Activated B cell treated with CpG ODN at 0.5 μM for 24 hours (primary cell): ENCODE measurements at regions not wholly inside any gene's neighbourhood (a gene's known extent, or its start where the extent isn't known, plus 50 kb on each side); places are given as distances from the start of the nearest gene placed in this dataset.
"Not testable (repeated sequence)": the region's sequence is repeated elsewhere in the genome, so short reads cannot be mapped to it uniquely, and the experiment has no call there.

Source experiments
- ATAC-seq: fragments of 200-7000 bp; cut with Tn5 transposase; one replicate; pipeline ENCODE4 v1.10.0; 2021; ENCODE audit warnings: low read depth, mild to moderate bottlenecking, moderate library complexity
- CTCF ChIA-PET: fragments of 350-600 bp; sonication (Branson Sonifier 250); formaldehyde crosslinking; loops from one replicate; lab custom pipeline; 2021; ENCODE audit warnings: antibody characterized with exemption; lab: Charles Lee
- POLR2A ChIA-PET: fragments of 350-600 bp; sonication (Branson Sonifier 250); formaldehyde crosslinking; loops from one replicate; lab custom pipeline; 2021; ENCODE audit warnings: antibody characterized with exemption; lab: Charles Lee
- DNase-seq: peaks from one replicate; pipeline ENCODE4 v3.0.0; 2022
- H3K27ac Mint-ChIP-seq: one replicate; pipeline ENCODE4 v1.8.0; 2020; ENCODE audit warnings: mixed read lengths
- H3K27me3 Mint-ChIP-seq: one replicate; pipeline ENCODE4 v1.8.0; 2021; ENCODE audit warnings: mixed read lengths
- H3K36me3 Mint-ChIP-seq: one replicate; pipeline ENCODE4 v1.8.0; 2021; ENCODE audit warnings: low read depth, mixed read lengths
- H3K4me1 Mint-ChIP-seq: one replicate; pipeline ENCODE4 v1.8.0; 2021; ENCODE audit warnings: mixed read lengths
- H3K4me3 Mint-ChIP-seq: one replicate; pipeline ENCODE4 v1.8.0; 2020; ENCODE audit warnings: mild to moderate bottlenecking, mixed read lengths
- H3K9me3 Mint-ChIP-seq: one replicate; pipeline ENCODE4 v1.8.0; 2020; ENCODE audit warnings: mixed read lengths
- CTCF ChIP-seq: fragments of 200-600 bp; IDR thresholded peaks from one replicate; pipeline ENCODE4 v1.8.0; 2022; ENCODE audit warnings: antibody characterized with exemption, mild to moderate bottlenecking
- intact Hi-C: fragments of 100-400 bp; cut with micrococcal nuclease; formaldehyde crosslinking; loops from one replicate; pipeline ENCODE4 v1.15.1; 2024

GRCh38 chrX:23511793-23512192 lies 155.5 kb upstream of the PRDX4 start:
- TF ChIP-seq CTCF: no peak
- intact Hi-C loops: no loop called here
- Mint-ChIP-seq H3K9me3 (peaks cover 8% of the 10 kb centered on the region), H3K27ac (no peak overlapping the region), H3K4me1 (no peaks in the 10 kb centered on the region), H3K36me3 (no peaks in the 10 kb centered on the region), H3K4me3 (no peak overlapping the region), H3K27me3 (no peaks in the 10 kb centered on the region)
- ChIA-PET CTCF (no interaction called here), POLR2A (no interaction called here)
- ATAC-seq (no peak), DNase-seq (no peak)

GRCh38 chrX:23513121-23513520 lies 154.2 kb upstream of the PRDX4 start:
- no peaks in the 10 kb centered on the region for H3K4me1 Mint-ChIP-seq
- no peaks in the 10 kb centered on the region for H3K36me3 Mint-ChIP-seq

DNA sequence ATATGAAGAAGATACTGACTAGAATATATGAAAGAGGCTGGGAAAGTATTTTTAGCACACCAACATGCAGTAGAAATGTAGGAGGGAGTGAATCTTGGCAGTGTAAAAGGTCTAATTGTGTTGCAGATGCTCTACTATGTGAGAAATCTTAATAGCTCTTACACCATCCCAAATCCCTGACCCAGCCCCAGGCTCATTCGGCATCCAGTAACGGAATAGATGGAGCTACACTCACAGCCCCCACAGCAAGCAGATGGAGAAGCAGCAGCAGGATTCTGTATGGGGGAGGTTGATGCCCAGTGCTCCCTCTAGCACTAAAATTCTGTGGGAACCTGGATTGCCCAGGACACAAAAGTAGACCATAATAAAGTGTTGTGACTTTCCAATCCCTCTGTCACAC lies 153.2 kb upstream of the PRDX4 start:
- H3K4me1 Mint-ChIP-seq: no peaks in the 10 kb centered on the region
- TF ChIP-seq CTCF: no peak
- ChIA-PET CTCF (no interaction called here), POLR2A (no interaction called here)
- H3K36me3 Mint-ChIP-seq: no peaks in the 10 kb centered on the region
- H3K4me3 Mint-ChIP-seq: no peak overlapping the region
- H3K27me3 Mint-ChIP-seq: no peaks in the 10 kb centered on the region
- no peak overlapping the region for H3K27ac Mint-ChIP-seq
- DNase-seq (no peak), ATAC-seq (no peak)
- H3K9me3 Mint-ChIP-seq: peaks cover under 1% of the 10 kb centered on the region
- intact Hi-C loops: no loop called here

More at GRCh38 chrX:23513121-23513520, 154.2 kb upstream of the PRDX4 start:
- ATAC-seq (no peak), DNase-seq (no peak)
- Mint-ChIP-seq H3K9me3 (peaks cover 8% of the 10 kb centered on the region), H3K27me3 (no peaks in the 10 kb centered on the region), H3K4me3 (no peak overlapping the region), H3K27ac (no peak overlapping the region)
- intact Hi-C loops: no loop called here
- no peak for TF ChIP-seq CTCF
- ChIA-PET POLR2A (no interaction called here), CTCF (no interaction called here)

DNA sequence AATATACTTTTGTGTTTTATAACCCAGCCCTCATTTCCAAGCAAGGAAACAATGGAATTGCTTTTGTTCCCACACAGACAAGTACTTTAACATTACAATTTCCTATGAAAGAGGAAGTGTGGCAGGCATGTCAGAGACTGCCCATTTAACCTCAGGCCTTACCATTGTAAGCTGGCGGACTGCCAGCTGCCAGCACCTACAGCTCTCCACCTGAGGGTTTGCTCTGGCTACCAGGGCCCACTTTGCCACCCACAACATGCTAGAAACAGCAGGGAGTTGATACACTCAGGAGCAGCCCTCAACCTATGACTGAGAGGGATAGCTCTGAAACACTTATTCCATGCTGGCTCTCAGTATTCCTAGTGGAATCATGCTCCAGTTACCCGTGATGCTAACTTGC lies 152.3 kb upstream of the PRDX4 start:
- ATAC-seq: no peak
- Mint-ChIP-seq H3K27me3 (no peaks in the 10 kb centered on the region), H3K27ac (no peak overlapping the region), H3K4me3 (no peak overlapping the region), H3K4me1 (no peaks in the 10 kb centered on the region), H3K36me3 (no peaks in the 10 kb centered on the region), H3K9me3 (no peaks in the 10 kb centered on the region)
- ChIA-PET CTCF (no interaction called here), POLR2A (no interaction called here)
- intact Hi-C loops: no loop called here
- no peak for DNase-seq
- no peak for TF ChIP-seq CTCF

- H3K27ac Mint-ChIP-seq, DNase-seq, H3K4me1 Mint-ChIP-seq, ATAC-seq, H3K36me3 Mint-ChIP-seq, CTCF ChIA-PET, H3K4me3 Mint-ChIP-seq, H3K9me3 Mint-ChIP-seq, intact Hi-C loops, POLR2A ChIA-PET, H3K27me3 Mint-ChIP-seq: not testable (repeated sequence)
Measured at GRCh38 chrX:23523026-23523657, 144.2 kb upstream of the PRDX4 start.

GRCh38 chrX:23524467-23524866 lies 142.8 kb upstream of the PRDX4 start:
- H3K27me3 Mint-ChIP-seq: no peaks in the 10 kb centered on the region
- no peaks in the 10 kb centered on the region for H3K4me1 Mint-ChIP-seq
- ChIA-PET CTCF (no interaction called here), POLR2A (no interaction called here)
- intact Hi-C loops: no loop called here
- DNase-seq (no peak), ATAC-seq (no peak)
- no peaks in the 10 kb centered on the region for H3K9me3 Mint-ChIP-seq
- TF ChIP-seq CTCF: no peak
- H3K36me3 Mint-ChIP-seq: no peaks in the 10 kb centered on the region
- H3K4me3 Mint-ChIP-seq: no peak overlapping the region
- H3K27ac Mint-ChIP-seq: no peak overlapping the region
